Middle frontal gyrus (tissue), 1 donor: ENCODE measurements at regions not wholly inside any gene's neighbourhood (a gene's known extent, or its start where the extent isn't known, plus 50 kb on each side); places are given as distances from the start of the nearest gene placed in this dataset.

Experiments
- DNase-seq: peaks from one replicate; pipeline ENCODE4 v3.0.0-alpha.2; 2015; ENCODE audit warnings: low spot score; ENCODE audit errors: extremely low spot score

DNA sequence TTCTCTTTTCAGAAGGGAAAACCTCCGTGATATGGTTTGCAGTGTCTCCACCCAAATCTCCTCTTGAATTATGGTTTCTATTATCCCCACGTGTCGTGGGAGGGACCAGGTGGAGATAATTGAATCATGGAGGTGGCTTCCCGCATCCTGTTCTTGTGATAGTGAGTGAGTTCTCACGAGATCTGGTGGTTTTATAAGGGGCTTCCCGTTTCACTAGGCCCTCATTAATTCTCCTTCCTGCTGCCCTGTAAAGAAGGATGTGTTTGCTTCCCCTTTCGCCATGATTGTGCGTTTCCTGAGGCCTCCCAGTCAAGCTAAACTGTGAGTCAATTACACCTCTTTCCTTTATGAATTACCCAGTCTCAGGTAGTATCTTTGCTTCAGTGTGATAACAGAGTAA is 692.7 kb upstream of the GRM7 start:
- DNase-seq, result no peak

DNA sequence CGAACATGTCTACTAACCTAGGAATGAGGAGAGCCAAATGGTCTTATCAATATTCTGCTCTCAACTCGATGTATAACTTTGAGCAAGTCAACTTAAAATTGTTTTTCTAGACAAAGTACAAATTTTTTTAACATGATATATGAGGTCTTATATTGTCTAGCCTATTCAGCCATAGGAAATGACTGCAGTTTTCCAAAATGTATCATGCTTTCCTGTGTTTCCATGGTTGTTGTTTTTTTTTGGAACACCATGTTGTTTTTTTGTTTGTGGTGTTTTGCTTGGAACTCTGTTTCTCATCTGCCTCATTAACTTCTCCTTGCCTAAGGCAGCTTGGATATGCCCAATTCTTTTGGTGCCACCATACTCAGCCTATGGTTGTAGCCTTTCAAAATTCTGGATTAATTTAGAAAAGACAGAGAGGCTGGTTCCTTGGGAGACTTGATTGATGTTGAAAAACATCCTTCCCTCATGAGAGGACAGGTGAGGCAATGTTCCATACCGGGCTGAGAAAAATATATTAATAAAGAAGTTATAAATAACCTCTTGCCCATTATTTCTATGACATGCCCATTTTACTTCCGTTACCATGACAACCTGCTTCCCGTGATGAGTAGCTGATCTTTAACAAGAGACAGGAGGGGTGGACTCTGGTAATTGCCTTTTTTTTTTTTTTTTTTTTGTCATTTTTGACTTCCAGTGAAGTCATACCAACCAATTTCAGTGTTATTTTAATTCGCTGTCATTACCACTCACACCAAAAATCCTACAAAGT is 687.9 kb upstream of the GRM7 start:
- no peak for DNase-seq

DNA sequence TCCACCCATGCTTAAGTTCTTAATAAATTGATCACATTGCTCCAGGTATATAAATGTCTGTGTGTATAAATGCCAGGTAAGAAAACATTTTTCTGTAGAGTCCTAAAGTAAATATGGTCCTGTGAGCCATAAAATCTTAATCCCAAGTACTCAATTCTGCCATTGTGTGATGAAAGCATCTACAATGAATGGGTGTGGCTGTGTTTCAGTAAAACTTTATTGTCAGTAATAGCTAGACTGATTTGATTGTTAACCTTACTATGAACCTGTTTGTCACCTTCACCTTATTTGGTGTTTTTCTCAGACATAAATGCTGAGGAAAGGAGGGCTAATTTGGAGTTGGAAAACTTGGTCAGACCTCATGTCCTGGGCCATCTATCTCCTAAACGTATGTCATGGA is 683.5 kb upstream of the GRM7 start:
- DNase-seq, result no peak

DNA sequence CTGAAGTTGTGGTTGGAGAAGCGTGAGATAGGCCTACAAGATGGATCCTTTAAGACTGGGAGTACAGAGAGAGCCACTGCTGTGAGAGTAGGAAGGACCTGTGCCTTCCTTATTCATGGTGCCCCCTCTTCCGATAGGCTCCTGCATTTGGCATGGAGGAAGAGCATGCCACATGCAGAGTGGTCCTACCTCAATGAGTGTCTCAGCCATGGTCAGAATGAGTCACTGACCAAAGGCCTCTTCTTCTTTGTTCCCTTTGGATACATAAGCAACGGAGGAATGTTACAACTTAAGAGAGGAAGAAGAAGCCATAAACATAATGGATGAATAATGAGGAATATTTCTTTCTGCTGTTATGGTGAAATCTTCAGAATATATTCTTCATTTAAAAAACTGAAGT is 681.2 kb upstream of the GRM7 start:
- DNase-seq, result no peak

DNA sequence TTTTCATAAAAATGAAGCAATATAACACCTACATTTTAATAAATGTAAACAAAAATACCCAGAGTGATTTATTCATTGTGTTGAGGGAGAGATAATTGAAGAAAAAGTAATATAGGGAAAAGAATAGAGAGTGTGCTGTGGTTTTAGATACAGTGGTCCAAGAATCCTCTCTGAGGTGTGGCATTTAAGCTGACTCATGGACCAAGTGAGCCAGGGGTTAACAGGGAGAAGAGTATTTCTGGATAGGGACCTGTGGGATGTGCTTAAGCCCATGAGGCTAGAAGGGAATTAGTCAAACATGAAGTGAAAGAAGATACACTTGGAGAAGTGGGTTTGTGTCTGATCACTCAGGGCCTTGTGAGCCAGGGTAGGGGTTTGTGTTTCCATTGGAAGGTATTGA is 680.7 kb upstream of the GRM7 start:
- DNase-seq, result no peak

DNA sequence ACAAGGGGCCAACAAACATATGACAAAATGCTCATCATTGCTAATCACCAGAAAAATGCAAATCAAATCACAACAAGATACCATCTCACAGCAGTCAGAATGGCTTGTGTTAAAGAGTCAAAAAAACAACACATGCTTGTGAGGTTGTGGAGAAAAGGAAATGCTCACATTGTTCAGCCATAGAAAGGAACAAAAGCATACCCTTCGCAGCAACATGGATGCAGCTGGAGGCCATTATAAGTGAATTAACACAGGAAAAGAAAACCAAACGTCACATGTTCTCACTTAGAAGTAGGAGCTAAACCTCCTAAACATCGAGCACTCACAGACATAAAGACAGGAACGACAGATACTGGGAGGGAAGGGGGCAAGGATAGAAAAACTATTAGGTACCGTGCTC is 678.4 kb upstream of the GRM7 start:
- no peak for DNase-seq

DNA sequence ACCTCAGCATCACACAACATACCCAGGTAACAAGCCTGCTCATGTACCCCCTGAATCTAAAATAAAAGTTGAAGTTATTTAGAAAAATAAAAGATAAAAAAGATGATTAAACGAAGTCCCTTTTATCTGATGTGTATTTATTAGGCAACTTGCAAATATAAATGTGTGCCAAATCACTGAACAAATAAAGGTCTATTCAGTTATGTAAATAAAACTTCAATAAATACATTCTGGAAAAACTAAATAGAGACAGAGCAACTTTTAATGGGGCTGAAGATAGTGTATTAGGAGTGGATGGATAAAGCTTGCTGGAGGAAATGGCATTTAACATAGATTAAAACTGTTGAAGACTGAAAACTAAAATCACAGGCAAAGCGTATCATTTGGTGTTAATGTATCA is 678.0 kb upstream of the GRM7 start:
- no peak for DNase-seq

DNA sequence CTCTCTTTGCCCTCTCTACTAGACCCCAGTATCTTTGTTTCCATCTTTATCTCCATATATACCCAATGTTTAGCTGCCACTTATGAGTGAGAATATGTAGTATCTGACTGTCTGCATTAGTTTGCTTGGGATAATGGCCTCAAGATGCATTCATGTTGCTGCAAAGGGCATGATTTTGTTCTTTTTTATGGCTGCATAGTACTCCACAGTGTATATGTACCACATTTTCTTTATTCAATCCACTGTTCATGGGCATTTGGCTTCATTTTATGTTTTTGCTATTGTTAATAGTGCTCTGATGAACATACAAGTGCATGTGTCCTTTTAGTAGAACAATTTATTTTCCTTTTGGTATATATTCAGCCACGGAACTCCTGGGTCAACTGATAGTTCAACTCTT is 671.5 kb upstream of the GRM7 start:
- DNase-seq, result no peak

DNA sequence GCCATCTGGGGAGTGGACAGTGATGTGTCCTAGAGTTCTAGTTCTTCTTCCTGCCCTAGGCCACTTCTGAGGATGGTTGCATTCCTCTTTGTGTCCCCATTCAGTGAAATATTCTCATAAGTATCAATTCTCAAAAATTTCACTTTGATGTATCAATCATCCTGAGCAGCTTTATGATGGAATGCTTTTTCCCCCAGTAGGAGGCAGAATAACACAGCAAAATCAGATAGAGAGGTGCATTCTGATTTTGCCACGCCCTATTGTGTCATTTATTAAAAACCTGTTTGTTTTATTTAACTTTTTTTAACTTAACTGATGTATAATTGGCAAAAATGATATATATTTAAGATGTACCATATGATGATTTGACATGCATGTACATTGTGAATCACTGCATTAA is 656.0 kb upstream of the GRM7 start:
- no peak for DNase-seq

DNA sequence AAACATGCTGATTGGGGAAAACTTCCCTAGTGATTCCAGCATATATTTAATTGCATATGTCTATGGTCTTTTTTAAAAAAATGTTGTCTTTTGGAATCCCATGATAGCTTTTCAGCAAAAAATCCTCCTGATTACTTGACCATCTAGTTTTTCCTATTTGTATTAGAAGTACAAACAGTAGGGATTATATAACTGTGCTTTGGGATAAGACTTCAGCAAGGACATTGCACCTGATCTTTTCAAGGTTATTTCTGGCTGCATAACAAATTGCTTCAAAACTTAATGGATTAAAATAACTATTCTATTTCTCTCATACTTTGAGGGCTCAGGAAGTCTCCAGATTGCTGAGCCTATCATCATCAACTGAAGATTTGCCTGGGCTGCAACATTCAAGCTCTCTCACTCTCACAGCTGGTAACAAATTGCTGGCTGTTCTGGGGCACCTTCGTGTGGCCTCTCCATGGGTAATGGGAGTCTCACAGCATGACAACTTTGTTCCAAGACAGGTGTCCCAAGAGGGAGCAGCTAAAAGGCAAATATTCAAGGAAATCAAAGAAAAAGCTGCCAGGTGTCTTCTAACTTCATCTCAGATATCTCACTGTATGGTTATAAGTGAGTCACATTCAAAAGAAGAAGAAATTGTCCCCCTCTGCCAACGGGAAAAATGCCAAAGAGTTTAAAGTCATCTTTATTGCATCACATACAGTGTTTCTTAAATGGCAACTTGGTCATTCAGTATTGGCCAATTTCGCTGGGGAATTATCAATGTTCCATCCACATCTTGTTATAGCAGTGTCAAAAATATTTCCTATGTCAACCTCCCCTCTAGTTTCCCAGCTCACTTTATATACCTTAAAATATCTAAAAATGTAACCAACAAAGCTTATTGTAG is 644.5 kb upstream of the GRM7 start:
- DNase-seq, result no peak

DNA sequence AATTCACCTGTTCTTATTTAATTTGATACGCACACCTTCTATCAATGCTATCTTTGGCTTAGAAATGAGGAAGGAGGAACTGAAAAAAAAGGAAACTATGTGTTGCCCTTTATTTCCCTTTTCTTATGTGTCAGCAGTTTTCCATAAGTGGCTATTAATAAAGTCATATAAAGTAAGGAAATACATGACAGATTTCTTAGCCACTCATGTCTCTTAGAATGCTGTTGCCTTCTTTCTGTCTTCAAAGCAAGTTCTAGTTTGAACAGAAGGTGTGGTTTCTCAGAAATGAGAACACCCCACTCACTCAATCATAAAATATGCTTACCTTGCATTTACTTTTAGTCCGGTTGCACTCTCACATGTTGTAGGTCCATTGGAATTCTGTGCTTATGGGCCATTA is 640.5 kb upstream of the GRM7 start:
- DNase-seq, result no peak

DNA sequence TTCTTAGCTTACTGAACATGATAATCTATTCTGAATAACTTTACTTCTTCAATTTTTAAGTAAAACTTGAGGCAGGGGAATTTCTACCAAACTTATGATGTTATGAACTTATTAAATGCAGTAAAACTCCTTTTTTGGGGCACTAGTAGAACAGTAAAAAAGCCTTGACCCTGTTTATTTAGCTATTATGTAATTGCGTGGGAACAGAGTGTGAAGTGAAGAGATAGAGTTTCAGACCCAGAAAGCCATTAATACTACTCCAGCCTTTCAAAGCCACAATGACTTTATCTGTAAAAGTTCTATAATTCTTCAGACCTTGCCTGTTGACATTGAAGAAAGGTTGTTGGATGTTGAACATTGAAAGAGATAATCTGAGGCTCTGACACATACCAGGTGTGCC is 638.8 kb upstream of the GRM7 start:
- no peak for DNase-seq

DNA sequence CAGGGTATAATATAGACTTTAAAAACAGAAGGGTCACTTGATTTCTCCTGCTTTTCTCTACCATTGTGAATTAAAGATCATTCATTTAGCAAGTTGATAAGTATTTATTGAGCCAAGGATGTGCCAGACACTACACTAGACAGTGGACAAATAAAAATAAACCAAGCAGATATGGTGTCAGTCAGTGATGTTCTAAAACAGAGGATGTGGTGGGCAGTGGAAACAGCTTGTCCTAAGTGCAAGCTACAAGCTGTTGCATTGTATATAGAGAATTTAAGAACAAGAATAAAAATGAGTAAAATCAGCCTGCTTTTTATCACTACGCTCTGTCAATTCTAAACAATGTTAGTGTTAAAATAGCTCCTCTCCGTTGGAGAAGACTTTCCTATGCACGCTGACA is 637.3 kb upstream of the GRM7 start:
- DNase-seq, result no peak

DNA sequence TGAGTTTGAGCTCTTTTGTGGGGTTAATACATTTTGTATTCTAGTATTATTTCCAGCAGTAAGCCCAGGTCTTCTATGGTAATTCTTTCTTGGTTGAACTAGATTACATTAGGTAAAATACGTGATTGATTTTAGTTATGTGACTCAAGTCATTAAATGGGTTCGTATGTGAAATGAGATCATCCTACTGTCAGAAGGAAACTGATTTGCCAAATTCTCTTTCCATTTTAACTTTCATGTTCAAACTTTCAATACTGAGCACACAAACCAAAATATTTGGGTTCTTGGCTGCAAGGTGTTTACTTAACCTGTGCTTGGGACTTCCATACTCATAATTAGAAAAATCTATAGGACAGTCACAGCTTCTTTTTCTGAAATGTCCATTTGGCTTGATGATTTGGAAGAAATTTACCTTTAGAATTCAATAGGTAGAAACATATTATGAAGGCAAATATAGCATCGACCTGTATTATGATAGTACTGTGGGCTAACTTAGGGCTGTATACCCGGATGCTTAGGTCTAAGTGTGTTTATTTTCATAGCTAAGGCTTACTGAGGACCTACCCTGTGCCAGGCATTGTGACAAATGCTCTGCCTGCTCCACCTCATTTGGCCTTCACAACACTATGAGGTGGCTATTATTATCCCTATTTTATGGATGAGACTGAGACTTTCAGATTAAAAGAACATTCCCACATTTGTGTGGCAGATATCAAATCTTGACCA is 631.8 kb upstream of the GRM7 start:
- DNase-seq, result no peak

DNA sequence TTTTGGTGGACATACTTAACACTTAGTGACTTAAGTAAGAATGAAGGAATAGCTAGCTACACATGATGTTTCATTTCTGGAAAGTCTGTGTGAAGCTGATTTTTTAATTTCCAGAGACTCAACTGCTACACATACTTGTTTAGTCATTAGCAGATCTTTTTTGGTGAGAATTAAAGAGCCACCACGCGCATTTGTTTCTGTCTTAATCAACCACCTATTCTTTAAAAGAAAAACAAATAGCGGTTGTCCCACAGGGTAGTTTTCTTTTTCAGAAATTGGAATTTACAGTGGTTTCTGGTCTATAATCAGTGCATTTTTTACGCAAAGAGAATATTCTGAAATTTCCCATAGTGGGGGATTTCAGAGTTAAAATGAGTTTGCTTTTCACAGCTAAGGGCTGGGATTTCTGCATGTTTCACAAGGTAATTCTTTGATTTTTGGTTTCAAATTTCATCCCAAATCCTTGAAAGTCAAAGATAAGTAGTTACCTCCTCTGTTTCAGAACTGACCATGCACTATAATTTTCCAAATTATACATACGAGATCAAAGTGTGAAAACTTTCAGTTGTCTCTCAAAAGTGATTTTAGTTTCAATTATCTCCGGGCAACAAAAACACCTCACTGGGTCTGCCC is 631.0 kb upstream of the GRM7 start:
- no peak for DNase-seq

DNA sequence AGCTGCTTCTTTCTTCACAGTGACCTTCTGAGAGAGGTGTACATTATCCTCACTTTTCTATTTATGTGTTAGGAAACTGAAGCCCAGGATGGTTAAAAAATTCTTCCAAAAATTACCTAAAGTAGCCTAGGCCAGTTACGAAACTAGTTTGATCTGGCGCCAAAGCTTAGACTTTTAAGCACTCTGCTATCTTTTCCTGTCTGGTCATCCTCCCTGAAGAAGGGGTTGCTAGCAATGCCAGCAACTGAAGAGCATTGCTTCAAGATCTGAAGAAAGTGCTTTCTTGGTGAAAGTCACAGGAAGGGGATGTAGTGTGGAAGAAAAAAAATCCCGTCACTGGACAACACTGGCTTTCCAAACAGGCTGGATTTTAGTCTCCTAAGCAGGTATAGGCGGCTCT is 618.8 kb upstream of the GRM7 start:
- no peak for DNase-seq

DNA sequence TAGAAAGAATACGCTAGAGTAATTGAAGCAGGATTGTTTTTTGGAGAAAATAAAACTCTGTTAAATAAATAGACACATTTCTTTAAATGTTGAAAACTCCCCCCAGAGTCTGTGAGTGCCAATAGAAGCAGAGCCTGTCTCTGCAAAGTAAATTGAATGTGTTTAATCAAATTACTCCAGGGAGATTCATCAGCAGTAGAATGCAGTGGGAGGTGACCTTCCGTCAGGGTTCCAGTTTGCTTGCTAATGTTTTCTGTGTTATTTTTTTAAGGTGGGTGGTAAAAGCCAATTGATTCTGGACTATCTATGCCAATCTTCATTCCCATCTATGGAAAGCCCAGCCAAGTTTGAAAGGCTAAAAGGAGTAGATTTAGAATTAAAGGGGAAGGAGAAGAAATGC is 612.4 kb upstream of the GRM7 start:
- DNase-seq, result no peak

DNA sequence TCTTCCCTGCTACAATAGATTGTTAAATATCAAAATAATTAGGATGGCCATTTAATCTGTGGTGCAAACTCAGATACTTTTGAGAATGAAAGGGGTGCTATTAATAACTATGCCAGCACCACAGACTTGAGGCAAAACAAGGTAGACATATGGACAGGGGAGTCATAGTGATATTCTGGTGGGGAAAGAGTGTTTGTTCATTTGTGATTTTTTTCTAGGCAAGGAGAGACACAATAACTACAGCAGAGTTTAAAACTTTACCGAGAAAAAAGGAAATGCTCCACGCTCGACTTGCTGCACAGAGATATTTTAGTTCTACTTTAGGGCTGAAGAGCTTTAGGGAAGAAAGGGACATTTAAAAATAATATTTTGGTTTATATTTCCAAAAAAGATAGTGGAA is 611.2 kb upstream of the GRM7 start:
- DNase-seq, result no peak

DNA sequence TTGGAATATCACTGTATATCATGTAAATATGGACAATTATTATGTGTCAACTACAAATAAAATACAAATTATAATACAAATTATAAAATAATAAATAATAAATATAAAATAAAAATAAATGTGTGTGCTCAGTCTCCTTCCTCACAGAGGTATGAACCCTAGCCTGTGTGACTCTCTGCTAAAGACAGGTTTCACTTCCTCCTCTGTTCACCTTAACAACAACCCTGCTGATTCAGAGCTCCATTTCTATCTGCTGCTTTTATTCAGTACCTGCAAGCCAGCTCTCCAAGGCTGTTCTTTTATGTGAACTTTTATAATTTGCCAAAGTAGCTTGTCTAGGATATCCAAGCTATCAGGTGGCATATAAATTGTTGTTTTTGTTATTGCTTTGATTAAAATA is 610.7 kb upstream of the GRM7 start:
- DNase-seq, result no peak

DNA sequence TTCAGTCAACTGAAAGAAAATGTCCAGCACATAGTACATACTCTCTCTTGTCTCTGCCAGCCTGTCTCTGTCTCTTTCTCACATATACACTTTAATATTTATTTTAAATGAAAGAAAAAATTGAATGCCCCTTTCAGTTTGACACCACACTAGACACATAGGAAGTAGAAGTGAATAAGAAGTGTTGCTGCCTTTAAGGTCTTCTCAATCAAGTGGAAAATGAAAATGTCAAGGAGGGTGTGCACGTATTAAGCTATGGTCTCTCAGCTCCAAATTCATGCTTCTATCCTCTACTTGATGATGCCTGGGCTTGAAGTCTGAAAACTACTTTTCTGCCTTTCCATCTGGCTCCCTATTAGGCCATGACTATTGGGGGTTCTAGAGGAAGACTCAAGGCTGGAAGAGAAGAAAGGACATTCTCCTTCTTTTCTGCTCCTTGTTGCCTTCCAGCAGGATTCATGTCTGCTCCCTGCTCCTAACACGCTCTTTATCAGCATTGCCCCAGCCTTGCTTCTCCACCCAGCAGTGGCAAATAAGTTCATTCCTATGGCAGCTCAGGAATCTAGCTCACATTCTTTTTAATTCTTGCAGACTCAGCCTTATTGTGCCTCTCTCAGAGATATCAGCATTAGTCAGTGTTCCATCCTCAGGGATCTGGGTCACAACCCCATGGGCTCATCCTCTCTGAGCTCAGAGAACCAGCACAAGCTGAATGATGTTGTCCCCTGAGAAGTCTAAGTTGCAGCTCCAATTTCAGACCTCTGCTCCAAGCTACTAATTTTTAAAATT is 609.1 kb upstream of the GRM7 start:
- no peak for DNase-seq

DNA sequence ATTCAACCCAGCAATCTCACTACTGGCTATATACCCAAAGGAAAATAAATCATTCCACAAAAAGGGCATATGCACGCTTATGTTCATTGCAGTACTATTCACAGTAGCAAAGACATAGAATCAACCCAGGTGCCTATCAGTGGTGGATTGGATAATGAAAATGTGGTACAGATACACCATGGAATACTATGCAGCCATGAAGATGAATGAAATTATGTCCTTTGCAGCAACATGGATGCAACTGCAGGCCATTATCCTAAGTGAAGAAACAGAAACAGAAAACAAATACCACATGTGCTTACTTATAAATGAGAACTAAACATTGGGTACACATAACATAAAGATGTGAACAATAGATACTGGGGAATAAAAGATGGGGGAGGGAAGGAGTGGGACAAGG is 606.4 kb upstream of the GRM7 start:
- DNase-seq, result no peak
